HEK293 (cell line): ENCODE measurements at regions not wholly inside any gene's neighbourhood (a gene's known extent, or its start where the extent isn't known, plus 50 kb on each side); places are given as distances from the start of the nearest gene placed in this dataset.

Experiments used
- CTCF ChIA-PET: fragments of 350-600 bp; formaldehyde crosslinking; extraction: SDS; loops from one replicate; lab custom pipeline; 2021; ENCODE audit warnings: antibody characterized with exemption; lab: Yijun Ruan, JAX
- POLR2A ChIA-PET: fragments of 300-600 bp; formaldehyde crosslinking; extraction: SDS; loops from one replicate; lab custom pipeline; 2020; ENCODE audit warnings: antibody characterized with exemption, inconsistent platforms; lab: Yijun Ruan, JAX
- H3K27ac ChIP-seq: fragments of 200-500 bp; sonication (Bioruptor generic); 2 replicates; pipeline ENCODE4 v1.5.1; 2014; ENCODE audit warnings: low read depth, low read length, control low read depth, inconsistent platforms; ENCODE audit errors: extremely low read depth
- H3K36me3 ChIP-seq, 2 experiments: fragments of 200-500 bp in 1 of 2; sonication (Bioruptor generic) in 1 of 2; 1 replicate in 1 of 2; 2 replicates in 1 of 2; pipeline ENCODE4 v1.5.1; 2014 to 2017; ENCODE audit warnings: inconsistent platforms in 2 of 2, low read length in 2 of 2; ENCODE audit not compliant: control insufficient read depth in 2 of 2, insufficient read depth in 1 of 2
- H3K4me1 ChIP-seq: fragments of 200-500 bp; sonication (Bioruptor generic); 2 replicates; pipeline ENCODE4 v1.5.1; 2014; ENCODE audit warnings: mild to moderate bottlenecking, low read length, inconsistent platforms; ENCODE audit not compliant: control insufficient read depth, insufficient read depth
- H3K4me3 ChIP-seq: 2 replicates; pipeline ENCODE4 v1.5.1; 2011; ENCODE audit warnings: low read depth, mild to moderate bottlenecking, control low read depth, low read length, moderate library complexity
- H3K9me3 ChIP-seq: fragments of 200-500 bp; sonication (Bioruptor generic); 2 replicates; pipeline ENCODE4 v1.5.1; 2014; ENCODE audit warnings: low read depth, low read length, inconsistent platforms; ENCODE audit not compliant: control insufficient read depth, insufficient read depth
- GLIS1 ChIP-seq: fragments of 450-650 bp; formaldehyde crosslinking; IDR thresholded peaks from 2 replicates; pipeline ENCODE4 v1.5.1; 2016; ENCODE audit warnings: missing biosample characterization, missing genetic modification characterization
- YY2 ChIP-seq: fragments of 450-650 bp; formaldehyde crosslinking; IDR thresholded peaks from 2 replicates; pipeline ENCODE4 v1.5.1; 2016; ENCODE audit warnings: missing biosample characterization, missing genetic modification characterization
- ZBTB20 ChIP-seq: fragments of 450-650 bp; formaldehyde crosslinking; IDR thresholded peaks from 2 replicates; pipeline ENCODE4 v1.5.1; 2016; ENCODE audit warnings: missing biosample characterization, missing genetic modification characterization
- ZFP69B ChIP-seq: fragments of 450-650 bp; formaldehyde crosslinking; IDR thresholded peaks from 2 replicates; pipeline ENCODE4 v1.5.1; 2016; ENCODE audit warnings: missing biosample characterization, missing genetic modification characterization
- ZNF174 ChIP-seq: fragments of 450-650 bp; formaldehyde crosslinking; IDR thresholded peaks from 2 replicates; pipeline ENCODE4 v1.5.0; 2017; ENCODE audit warnings: missing biosample characterization, mild to moderate bottlenecking, missing genetic modification characterization
- ZNF202 ChIP-seq: fragments of 450-650 bp; formaldehyde crosslinking; IDR thresholded peaks from 2 replicates; pipeline ENCODE4 v1.5.1; 2016; ENCODE audit warnings: missing biosample characterization, missing genetic modification characterization, borderline replicate concordance
- ZNF626 ChIP-seq: fragments of 450-650 bp; sonication (Bioruptor Pico); formaldehyde crosslinking; IDR thresholded peaks from 2 replicates; pipeline ENCODE4 v1.5.1; 2018; ENCODE audit warnings: missing biosample characterization, missing genetic modification characterization, inconsistent platforms
- ZNF677 ChIP-seq: fragments of 450-650 bp; IDR thresholded peaks from 2 replicates; pipeline ENCODE4 v1.5.0; 2018; ENCODE audit warnings: missing biosample characterization, mild to moderate bottlenecking, missing genetic modification characterization, moderate library complexity
- ZNF701 ChIP-seq: fragments of 450-650 bp; formaldehyde crosslinking; IDR thresholded peaks from 2 replicates; pipeline ENCODE4 v1.5.1; 2016; ENCODE audit warnings: missing biosample characterization, missing genetic modification characterization
- ZNF785 ChIP-seq: fragments of 450-650 bp; formaldehyde crosslinking; IDR thresholded peaks from 2 replicates; pipeline ENCODE4 v1.5.1; 2016; ENCODE audit warnings: missing biosample characterization, missing genetic modification characterization
- ZNF791 ChIP-seq: fragments of 450-650 bp; formaldehyde crosslinking; IDR thresholded peaks from 2 replicates; pipeline ENCODE4 v1.5.1; 2016; ENCODE audit warnings: missing biosample characterization, missing genetic modification characterization
- TF ChIP-seq, protein P1 (sequence below): IDR thresholded peaks from 2 replicates; pipeline ENCODE4 v1.6.1; 2011; ENCODE audit warnings: mild to moderate bottlenecking, low read depth, low read length, borderline replicate concordance
- TF ChIP-seq, protein P2 (sequence below): fragments of 450-650 bp; formaldehyde crosslinking; IDR thresholded peaks from 2 replicates; pipeline ENCODE4 v1.5.1; 2016; ENCODE audit warnings: missing biosample characterization, missing genetic modification characterization
- TF ChIP-seq, protein P3 (sequence below): fragments of 450-650 bp; formaldehyde crosslinking; IDR thresholded peaks from 2 replicates; pipeline ENCODE4 v1.5.1; 2016; ENCODE audit warnings: missing biosample characterization, missing genetic modification characterization
- TF ChIP-seq, protein P4 (sequence below): fragments of 450-650 bp; formaldehyde crosslinking; IDR thresholded peaks from 2 replicates; pipeline ENCODE4 v1.5.1; 2016; ENCODE audit warnings: missing biosample characterization, missing genetic modification characterization, borderline replicate concordance

DNA sequence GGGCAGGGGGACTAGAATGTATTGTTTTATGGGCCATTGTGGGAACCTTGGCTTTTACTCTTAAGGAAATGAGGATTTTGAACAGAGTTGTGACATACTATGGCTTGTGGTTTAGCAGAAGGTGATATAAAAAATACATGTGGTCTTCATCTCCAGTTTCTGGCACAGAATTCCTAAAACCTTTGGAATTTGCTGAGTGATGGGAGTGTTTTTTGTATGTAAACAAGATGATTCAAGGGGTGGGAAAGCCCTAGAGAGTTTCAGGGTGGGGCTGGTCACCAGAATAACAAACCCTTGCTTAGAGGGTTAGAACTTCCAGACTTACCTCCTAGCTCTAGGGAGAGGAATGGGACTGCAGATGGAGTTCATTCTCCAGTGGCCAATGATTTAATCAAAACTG lies 316.1 kb downstream of the PHKB start:
- ChIA-PET POLR2A (no interaction called here), CTCF (no interaction called here)
- Histone ChIP-seq H3K4me1 (no peaks in the 10 kb centered on the region), H3K9me3 (no peaks in the 10 kb centered on the region), H3K4me3 (no peak overlapping the region), H3K36me3 (no peaks in the 10 kb centered on the region), H3K27ac (no peak overlapping the region)
- no peak for TF ChIP-seq ZNF791 (tag by site-specific recombination)
- no peak for TF ChIP-seq GLIS1 (tag by site-specific recombination)
- no peak for TF ChIP-seq ZNF626

DNA sequence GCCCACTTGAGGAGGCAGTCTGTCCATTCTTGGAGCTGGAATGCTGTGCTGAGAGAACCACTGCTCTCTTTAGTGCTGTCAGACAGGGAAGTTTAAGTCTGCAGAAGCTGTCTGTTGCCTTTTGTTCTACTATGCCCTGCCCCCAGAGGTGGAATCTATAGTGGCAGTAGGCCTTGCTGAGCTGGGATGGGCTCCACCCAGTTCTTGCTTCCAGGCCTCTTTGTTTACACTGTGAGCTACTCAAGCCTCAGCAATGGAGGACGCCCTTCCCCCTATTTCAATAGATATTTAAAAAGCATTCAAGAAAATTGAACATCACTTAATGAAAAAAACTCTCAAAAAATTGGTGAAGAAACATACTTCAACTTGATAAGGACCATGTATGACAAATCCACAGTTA lies 313.5 kb downstream of the PHKB start:
- Histone ChIP-seq H3K9me3 (no peaks in the 10 kb centered on the region), H3K4me1 (no peaks in the 10 kb centered on the region)
- CTCF ChIA-PET, result interaction anchor here (0.6 kb wide), 1 partner anchor 100 kb away, joined by 3 read pairs; no protein-coding TSS in a partner anchor
- TF ChIP-seq ZNF701 (tag by site-specific recombination), result no peak
- TF ChIP-seq ZNF174 (tag by site-specific recombination), result no peak
- TF ChIP-seq ZBTB20 (tag by site-specific recombination), result no peak
- TF ChIP-seq, protein P1, sequence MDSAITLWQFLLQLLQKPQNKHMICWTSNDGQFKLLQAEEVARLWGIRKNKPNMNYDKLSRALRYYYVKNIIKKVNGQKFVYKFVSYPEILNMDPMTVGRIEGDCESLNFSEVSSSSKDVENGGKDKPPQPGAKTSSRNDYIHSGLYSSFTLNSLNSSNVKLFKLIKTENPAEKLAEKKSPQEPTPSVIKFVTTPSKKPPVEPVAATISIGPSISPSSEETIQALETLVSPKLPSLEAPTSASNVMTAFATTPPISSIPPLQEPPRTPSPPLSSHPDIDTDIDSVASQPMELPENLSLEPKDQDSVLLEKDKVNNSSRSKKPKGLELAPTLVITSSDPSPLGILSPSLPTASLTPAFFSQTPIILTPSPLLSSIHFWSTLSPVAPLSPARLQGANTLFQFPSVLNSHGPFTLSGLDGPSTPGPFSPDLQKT, result no peak
- TF ChIP-seq, protein P2, sequence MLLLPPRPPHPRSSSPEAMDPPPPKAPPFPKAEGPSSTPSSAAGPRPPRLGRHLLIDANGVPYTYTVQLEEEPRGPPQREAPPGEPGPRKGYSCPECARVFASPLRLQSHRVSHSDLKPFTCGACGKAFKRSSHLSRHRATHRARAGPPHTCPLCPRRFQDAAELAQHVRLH, result no peak
- TF ChIP-seq ZNF677, result no peak
- no peak for TF ChIP-seq ZNF785 (tag by site-specific recombination)
- TF ChIP-seq, protein P3, sequence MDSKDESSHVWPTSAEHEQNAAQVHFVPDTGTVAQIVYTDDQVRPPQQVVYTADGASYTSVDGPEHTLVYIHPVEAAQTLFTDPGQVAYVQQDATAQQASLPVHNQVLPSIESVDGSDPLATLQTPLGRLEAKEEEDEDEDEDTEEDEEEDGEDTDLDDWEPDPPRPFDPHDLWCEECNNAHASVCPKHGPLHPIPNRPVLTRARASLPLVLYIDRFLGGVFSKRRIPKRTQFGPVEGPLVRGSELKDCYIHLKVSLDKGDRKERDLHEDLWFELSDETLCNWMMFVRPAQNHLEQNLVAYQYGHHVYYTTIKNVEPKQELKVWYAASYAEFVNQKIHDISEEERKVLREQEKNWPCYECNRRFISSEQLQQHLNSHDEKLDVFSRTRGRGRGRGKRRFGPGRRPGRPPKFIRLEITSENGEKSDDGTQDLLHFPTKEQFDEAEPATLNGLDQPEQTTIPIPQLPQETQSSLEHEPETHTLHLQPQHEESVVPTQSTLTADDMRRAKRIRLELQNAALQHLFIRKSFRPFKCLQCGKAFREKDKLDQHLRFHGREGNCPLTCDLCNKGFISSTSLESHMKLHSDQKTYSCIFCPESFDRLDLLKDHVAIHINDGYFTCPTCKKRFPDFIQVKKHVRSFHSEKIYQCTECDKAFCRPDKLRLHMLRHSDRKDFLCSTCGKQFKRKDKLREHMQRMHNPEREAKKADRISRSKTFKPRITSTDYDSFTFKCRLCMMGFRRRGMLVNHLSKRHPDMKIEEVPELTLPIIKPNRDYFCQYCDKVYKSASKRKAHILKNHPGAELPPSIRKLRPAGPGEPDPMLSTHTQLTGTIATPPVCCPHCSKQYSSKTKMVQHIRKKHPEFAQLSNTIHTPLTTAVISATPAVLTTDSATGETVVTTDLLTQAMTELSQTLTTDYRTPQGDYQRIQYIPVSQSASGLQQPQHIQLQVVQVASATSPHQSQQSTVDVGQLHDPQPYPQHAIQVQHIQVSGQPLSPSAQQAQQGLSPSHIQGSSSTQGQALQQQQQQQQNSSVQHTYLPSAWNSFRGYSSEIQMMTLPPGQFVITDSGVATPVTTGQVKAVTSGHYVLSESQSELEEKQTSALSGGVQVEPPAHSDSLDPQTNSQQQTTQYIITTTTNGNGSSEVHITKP (tag by site-specific recombination), result no peak
- no peak for TF ChIP-seq ZNF202 (tag by site-specific recombination)
- TF ChIP-seq ZFP69B (tag by site-specific recombination), result no peak
- TF ChIP-seq, protein P4, sequence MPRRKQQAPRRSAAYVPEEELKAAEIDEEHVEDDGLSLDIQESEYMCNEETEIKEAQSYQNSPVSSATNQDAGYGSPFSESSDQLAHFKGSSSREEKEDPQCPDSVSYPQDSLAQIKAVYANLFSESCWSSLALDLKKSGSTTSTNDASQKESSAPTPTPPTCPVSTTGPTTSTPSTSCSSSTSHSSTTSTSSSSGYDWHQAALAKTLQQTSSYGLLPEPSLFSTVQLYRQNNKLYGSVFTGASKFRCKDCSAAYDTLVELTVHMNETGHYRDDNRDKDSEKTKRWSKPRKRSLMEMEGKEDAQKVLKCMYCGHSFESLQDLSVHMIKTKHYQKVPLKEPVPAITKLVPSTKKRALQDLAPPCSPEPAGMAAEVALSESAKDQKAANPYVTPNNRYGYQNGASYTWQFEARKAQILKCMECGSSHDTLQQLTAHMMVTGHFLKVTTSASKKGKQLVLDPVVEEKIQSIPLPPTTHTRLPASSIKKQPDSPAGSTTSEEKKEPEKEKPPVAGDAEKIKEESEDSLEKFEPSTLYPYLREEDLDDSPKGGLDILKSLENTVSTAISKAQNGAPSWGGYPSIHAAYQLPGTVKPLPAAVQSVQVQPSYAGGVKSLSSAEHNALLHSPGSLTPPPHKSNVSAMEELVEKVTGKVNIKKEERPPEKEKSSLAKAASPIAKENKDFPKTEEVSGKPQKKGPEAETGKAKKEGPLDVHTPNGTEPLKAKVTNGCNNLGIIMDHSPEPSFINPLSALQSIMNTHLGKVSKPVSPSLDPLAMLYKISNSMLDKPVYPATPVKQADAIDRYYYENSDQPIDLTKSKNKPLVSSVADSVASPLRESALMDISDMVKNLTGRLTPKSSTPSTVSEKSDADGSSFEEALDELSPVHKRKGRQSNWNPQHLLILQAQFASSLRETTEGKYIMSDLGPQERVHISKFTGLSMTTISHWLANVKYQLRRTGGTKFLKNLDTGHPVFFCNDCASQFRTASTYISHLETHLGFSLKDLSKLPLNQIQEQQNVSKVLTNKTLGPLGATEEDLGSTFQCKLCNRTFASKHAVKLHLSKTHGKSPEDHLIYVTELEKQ, result no peak
- no peak for TF ChIP-seq YY2
- TF ChIP-seq, all 188 proteins: peak for 0
- H3K36me3 ChIP-seq, result no peaks in the 10 kb centered on the region
- H3K4me3 ChIP-seq, result no peak overlapping the region
- POLR2A ChIA-PET, result no interaction called here
- H3K27ac ChIP-seq, result no peak overlapping the region
